ENCODE measurements at regions not wholly inside any gene's neighbourhood (a gene's known extent, or its start where the extent isn't known, plus 50 kb on each side); places are given as distances from the start of the nearest gene placed in this dataset.

GRCh38 chr14:58833634-58834378, 196.0 kb downstream of the DACT1 start:
- no peak for TF ChIP-seq CTCF (IDR thresholded peaks at IDR 0.05; ENCODE audit: borderline replicate concordance, extremely low read depth, low read length, poor library complexity, severe bottlenecking)
- TF ChIP-seq EZH2 (IDR thresholded peaks at IDR 0.05; ENCODE audit: borderline replicate concordance, low read depth, low read length, severe bottlenecking), result no peak

Measured in DND-41 (cell line).